IPS-11a (cell line): ENCODE measurements at regions not wholly inside any gene's neighbourhood (a gene's known extent, or its start where the extent isn't known, plus 50 kb on each side); places are given as distances from the start of the nearest gene placed in this dataset.

Source experiments
- H3K4me3 ChIP-seq: one replicate; pipeline ENCODE4 v1.5.1; 2013; ENCODE audit warnings: low read depth, low read length, control low read depth

- H3K4me3 ChIP-seq, result no peak overlapping the region
Observed at GRCh38 chr2:489084-489483, 188.1 kb downstream of the TMEM18 start.

DNA sequence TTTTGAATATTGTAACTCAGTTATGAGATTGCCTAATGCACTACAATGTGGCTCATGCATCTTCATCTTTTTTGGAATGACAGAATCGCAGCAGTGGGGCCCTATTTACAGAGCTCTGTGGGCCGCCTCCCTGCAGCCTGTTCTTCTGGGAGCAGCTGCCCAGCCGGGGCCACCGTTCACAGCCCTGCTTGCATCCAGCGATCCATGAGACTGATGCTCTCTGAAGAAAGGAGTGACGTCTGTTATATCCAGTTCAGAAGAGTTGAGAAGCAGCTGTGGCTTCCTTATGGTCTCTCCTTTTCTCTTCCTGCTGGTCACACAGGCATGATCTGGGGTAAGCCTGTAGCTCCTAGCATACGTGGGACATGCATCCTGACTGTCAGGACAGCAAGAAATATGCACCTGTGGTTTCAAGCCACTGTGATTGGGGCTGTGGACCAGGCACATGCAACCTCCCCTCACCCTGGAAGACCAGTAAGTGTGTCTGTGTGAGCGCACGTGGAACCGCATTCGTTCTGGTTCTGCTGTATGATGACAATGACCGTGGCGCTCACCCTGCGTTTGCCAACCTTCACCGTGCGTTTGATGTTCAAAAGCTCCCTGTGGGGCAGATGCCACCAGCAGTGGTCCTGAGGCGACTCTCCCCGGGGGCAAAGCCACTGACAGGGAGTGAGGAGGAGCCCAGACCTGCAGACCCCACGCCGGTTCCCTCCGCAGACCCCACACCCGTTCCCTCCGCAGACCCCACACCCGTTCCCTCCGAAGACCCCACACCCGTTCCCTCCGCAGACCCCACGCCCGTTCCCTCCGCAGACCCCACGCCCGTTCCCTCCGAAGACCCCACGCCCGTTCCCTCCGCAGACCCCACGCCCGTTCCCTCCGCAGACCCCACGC is 189.8 kb downstream of the TMEM18 start:
- H3K4me3 ChIP-seq, result no peak overlapping the region

- H3K4me3 ChIP-seq, result no peak overlapping the region
Observed at GRCh38 chr2:486371-486770, 190.8 kb downstream of the TMEM18 start.

DNA sequence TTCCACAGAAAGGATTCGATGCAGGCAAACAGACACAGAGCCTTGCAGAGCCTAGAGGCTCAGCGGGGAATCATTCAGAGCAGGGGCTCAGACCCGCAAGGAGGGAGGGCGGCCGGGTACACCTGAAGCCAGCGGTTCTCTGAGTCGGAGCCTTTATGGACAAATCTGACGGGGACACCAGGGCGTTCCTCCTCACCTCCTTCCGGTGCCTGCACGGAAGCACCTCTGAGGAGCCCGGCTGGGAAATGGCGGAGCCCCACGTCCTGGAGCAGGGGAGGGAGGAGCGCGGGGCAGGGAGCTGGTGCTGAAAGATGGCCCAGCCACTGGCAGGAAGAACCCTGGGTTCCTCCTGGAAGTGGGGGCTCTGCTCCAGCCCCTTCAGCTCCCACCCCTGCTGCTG is 193.5 kb upstream of the ALKAL2 start:
- H3K4me3 ChIP-seq, result no peak overlapping the region

DNA sequence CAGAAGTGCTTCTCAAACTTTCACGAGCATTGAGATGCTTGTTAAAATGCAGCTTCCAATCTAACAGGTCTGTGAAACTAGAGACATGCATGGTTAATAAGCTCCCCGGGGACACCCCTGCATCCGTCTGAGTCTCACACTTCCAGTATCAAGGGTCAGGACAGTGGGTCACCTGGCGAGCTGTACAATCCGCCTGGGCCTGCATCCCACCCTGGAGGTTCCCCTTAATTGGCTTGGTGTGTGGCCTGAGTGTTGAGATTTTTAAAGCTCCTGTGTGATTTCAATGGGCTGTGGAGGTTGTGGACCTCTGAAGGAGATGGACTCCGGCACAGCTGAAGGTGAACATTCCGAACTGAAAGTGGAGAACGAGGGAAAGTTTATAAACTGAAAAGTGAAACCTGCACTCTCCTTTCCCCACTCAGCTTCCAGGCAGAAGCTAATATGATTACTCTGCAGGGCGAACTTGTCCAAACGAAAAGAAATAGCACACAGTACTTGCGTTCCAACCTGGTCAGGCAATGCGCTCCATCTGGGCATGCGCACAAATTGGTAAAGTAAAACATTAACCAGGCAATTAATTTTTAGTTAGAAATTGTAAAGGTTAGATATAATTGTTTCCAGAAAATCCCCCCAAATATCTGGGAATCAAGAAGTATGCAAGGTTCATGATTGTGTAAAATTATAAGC is 191.7 kb upstream of the ALKAL2 start:
- H3K4me3 ChIP-seq, result no peak overlapping the region

- H3K4me3 ChIP-seq, result no peak overlapping the region
Observed at GRCh38 chr2:479031-479430, 191.1 kb upstream of the ALKAL2 start.

- H3K4me3 ChIP-seq, result no peak overlapping the region
Observed at GRCh38 chr2:471560-471959, 183.7 kb upstream of the ALKAL2 start.

GRCh38 chr2:469514-469913 is 181.6 kb upstream of the ALKAL2 start:
- H3K4me3 ChIP-seq, result no peak overlapping the region

GRCh38 chr2:468648-469336 is 180.9 kb upstream of the ALKAL2 start:
- H3K4me3 ChIP-seq, result no peak overlapping the region

DNA sequence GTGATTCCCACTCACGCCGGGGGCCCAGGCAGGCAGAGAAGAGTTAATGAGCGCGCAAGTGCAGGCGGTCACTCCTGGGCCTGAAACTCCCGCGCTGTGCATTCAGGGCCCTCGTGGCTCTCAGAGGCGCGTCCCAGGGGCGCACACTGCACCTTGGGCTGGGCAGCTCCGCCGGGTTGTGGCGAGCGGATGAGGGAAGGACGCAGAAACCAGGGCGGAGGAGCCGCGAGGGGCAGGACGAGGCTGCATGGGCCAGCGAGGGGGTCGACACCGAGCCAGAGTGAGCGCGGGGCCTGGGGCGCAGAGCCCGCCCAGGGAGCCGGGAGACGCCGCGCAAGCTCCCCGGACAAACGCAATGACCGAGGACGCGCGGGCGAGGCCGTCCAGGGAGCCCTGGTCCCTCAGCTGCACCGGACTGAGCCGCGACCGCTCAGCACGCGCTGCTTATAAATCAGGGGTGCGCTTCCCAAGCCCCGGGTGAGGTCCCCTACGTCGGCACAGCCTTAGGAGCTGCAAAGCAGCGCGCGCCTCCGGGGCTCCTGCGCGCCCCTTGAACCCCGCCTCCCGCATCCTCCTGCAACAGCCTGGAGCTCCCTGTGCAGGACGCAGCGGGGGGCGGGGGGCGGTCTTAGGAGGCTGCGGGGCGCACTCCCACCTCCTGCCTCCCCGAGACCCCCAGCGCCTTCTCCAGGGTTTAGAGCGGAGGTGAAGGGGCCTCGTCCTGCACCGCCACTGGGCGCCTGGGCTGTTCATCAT is 180.2 kb upstream of the ALKAL2 start:
- peak overlapping the region; percentile 39 for H3K4me3 ChIP-seq

GRCh38 chr2:467543-467891 is 179.6 kb upstream of the ALKAL2 start:
- H3K4me3 ChIP-seq, result peak overlapping the region; percentile 39

- no peak overlapping the region for H3K4me3 ChIP-seq
Observed at GRCh38 chr2:467101-467500, 179.2 kb upstream of the ALKAL2 start.

DNA sequence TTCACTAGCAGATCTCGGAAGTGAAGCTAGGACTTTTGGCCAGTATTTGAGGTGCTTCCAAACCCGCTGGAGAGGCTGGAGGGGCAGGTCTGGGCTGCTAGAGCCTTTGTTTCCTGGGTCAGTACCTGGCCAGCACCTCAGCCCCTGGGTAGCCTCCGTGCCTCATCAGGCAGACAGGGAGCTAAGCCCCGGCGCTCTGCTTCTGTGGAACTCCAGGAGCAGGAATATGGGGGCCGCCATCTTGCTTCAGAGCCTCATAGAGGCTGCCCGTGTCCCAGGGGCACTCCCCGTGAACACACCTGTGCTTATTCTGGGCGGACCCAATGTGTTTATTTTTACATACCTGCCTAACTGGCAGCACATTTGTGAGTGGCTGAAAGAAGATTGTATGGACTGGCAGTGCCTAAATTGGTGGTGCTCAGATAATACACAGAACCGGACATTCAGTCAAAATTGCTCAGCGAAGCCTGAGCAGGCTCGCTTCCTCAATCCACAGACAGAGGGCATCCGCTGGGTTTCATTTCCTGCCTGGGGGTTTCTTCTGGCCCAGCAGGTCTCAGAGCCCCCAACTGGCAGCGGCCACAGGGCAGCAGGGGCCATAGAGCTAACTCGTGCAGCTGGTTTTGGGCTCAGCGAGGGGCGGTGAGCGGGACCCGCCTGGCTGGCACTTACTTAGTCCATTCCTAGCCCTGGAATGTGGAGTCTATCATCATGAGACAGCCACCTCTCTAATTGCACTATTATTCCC is 176.8 kb upstream of the ALKAL2 start:
- no peak overlapping the region for H3K4me3 ChIP-seq

GRCh38 chr2:460861-461260 is 173.0 kb upstream of the ALKAL2 start:
- no peak overlapping the region for H3K4me3 ChIP-seq

DNA sequence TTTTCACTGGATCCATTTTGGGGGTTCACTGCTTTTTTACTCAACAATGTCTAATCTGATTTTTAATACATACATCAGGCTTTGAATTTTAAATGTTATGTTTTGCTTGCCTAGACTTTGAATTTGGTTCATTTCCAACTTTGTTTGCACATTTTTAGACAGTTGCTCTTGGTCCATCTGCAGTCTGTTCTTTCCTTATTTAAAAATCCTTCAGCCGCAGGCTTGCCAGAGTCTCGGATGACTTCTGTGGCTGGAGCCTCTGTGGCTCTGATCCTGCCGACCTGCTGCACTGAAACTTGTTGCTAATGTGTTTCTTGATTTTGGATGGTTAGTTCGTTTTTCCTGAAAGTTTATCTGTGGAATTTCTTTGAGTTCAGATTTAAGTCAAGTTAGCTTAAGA is 172.0 kb upstream of the ALKAL2 start:
- H3K4me3 ChIP-seq, result no peak overlapping the region

DNA sequence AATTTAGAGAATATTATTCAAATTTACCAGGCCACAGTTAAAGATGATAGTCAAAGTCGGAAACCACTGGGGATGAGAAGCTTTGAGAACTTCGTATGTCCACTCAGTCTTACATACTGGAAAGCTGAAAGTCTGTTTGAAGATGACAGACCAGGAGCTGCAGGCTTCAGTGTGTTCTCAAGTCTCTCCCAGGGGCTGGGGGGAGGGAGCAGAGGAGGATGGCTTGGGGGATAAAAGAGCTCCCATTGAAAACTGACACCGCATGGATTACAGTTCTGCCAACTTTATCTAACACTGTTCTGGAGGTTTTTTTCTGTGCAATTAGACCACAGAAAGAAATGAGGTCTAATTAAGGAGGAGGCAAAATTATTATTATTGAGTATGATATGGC is 170.5 kb upstream of the ALKAL2 start:
- no peak overlapping the region for H3K4me3 ChIP-seq

- H3K4me3 ChIP-seq, result no peak overlapping the region
Observed at GRCh38 chr2:457792-458424, 170.0 kb upstream of the ALKAL2 start.

GRCh38 chr2:457262-457661 is 169.4 kb upstream of the ALKAL2 start:
- no peak overlapping the region for H3K4me3 ChIP-seq

DNA sequence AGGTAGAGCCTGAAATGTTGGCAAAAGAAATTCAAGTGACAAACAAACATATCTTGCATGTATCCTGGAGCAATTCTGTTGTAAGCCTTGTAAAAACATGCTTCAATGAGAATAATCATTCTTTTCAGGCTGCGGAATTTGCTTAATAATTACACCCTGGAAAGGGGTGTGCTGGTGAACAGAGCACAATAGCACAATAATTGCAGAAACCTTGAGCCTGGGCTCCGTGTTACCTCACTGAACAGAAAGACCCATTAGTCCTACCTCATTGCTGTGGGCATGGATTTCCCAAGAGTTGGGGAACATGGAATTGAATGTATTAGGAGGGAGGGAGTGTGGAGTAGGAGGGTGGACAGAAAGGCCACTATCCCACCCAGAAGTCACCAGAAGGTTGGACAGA is 168.0 kb upstream of the ALKAL2 start:
- no peak overlapping the region for H3K4me3 ChIP-seq
